ENCODE measurements at regions not wholly inside any gene's neighbourhood (a gene's known extent, or its start where the extent isn't known, plus 50 kb on each side); places are given as distances from the start of the nearest gene placed in this dataset.
"Not testable (repeated sequence)": the region's sequence is repeated elsewhere in the genome, so short reads cannot be mapped to it uniquely, and the experiment has no call there.

DNA sequence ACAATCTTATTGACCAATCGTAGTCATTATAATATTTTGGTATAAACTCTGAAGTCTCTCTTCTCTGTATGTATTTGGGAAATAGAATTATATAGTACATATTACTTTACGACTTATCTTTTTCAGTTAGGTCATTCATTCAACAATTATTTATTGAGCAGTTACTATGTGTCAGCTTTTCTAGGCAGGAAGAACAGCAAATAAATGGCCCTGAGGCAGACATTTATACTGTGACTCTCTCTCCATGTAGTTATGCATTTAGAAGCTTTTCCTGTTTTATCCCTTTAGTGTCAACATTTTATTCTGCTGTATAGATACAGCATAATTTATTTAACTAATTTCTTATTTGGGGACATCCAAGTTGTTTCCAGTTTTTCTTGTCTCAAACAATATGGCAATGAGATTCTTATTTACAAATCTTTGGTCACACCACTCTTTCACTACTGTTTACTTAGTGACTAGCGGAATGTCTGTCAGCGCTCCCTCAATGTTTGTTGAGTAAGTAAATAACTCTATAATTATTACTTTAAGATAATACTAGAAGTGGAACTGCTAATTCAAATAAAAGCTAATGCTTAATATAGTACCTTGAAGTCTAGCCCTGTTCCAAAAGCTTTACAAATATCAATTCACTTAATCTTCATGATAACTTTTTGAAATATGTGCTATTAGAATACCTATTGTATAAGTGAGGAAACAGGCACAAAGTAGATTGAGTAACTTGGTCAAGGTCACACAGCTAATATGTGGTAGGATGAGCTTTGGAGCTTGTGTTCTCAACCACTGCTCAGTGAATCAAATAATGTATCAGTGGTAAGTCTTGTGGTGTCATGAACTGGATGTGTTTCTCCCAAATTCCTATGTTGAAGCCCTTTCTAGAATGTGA lies 465.6 kb downstream of the SIPA1L2 start:
- DNase-seq (ENCODE audit: low spot score), result no peak

DNA sequence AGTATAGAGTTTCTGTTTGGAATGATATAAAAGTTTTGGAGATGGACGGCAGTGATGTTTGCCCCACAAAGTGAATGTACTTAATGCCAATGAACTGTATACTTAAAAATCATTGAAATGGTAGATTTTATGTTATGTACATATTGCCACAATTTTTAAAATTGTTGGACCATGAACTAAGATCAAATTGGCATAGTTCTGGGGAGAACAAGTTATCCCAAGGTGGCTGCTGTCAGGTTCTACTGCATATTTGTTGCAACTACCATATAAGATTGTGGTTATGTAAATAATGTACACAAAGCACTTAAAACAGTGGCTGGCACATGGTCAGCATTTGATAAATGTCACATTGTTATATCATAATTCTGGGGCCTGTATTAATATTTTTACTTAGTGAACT lies 466.4 kb downstream of the SIPA1L2 start:
- DNase-seq (ENCODE audit: low spot score), result no peak

DNA sequence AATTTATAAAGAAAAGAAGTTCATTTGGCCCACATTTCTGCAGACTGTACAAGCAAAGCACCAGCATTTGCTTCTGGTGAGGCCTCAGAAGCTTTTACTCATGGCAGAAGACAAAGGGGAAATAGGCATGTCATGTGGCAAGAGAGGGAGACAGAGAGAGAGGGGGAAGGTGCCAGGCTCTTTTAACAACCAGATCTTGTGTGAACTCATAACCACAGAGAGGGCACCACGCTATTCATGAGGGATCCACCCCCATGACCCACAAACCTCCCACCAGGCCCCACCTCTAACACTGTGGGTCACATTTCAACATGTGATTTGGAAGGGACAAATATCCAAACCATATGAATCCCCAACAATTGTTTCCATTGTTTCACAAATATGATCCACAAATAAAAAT lies 467.9 kb downstream of the SIPA1L2 start:
- no peak for DNase-seq (ENCODE audit: low spot score)

DNA sequence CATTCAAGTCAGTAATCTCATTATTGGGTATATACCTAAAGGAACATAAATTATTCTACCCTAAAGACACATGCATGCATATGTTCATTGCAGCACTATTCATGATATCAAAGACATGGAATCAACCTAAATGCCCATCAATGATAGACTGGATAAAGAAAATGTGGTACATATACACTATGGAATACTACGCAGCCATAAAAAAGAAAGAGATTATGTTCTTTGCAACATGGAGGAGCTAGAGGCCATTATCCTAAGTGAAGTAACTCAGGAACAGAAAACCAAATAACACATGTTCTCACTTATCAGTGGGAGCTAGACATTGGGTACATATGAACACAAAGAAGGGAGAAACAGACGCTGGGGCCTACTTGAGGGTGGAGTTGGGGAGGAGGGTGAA lies 471.4 kb downstream of the SIPA1L2 start:
- DNase-seq (ENCODE audit: low spot score), result not testable (repeated sequence)

DNA sequence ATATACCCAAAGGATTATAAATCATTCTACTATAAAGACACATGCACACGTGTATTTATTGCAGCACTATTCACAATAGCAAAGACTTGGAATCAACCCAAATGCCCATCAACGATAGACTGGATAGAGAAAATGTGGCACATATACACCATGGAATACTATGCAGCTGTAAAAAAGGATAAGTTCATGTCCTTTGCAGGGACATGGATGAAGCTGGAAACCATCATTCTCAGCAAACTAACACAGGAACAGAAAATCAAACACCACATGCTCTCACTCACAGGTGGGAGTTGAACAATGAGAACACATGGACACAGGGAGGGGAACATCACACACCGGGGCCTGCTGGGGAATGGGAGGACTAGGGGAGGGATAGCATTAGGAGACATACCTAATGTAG lies 473.9 kb downstream of the SIPA1L2 start:
- DNase-seq (ENCODE audit: low spot score), result not testable (repeated sequence)

DNA sequence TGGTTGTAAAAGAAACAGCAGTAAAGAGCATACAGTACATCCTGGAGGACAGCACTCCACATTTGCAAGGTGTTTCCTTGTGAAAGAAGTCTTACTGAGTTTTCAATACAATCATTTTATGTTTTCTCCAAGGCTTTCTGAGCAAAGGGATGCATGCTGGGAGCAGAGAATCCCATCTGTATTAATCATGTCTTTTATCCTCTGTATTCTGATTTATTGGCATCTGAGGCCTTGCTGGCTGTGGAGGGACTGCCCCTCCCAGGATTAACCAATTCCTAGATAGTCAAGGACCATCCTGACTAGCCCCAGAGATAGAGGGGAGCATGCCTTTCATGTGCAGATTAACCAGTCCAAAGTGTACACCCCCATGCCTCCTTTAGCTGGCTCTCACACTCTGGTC lies 476.3 kb downstream of the SIPA1L2 start:
- DNase-seq (ENCODE audit: low spot score), result no peak

DNA sequence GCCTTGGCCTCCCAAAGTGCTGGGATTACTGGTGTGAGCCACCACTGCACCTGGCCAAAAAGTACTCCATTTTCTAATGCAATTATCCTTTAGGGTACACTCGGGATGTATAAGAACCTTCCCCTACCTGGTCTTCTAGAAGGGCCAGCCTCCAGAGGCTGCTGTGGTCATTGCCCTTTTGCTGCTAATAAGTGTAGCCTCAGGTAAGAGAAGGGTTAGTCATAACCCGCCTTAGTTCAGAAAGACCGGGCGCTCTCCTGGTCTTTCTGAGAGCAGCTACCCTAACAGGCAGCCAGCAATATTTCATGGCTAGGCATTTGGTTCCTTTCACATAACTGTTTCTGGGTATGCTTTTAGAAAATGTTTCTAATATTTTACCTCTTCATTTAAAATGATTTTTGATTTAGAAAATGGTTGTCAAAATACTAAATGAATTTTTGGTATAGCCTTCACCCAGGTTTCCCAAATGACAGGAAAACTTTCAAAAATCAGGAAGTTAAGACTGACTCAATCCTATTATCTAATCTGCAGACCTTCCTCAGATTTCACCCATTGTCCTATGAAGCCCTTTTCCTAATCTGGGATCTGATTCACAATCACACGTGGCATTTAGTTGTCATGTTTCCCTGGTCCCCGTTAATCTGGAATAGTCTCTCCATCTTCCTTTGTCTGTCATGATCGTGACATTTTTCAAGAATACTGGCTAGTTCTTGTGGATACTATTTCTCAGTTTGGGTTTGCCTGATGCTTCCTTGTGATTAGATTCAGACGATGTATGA lies 479.0 kb downstream of the SIPA1L2 start:
- DNase-seq (ENCODE audit: low spot score), result no peak

DNA sequence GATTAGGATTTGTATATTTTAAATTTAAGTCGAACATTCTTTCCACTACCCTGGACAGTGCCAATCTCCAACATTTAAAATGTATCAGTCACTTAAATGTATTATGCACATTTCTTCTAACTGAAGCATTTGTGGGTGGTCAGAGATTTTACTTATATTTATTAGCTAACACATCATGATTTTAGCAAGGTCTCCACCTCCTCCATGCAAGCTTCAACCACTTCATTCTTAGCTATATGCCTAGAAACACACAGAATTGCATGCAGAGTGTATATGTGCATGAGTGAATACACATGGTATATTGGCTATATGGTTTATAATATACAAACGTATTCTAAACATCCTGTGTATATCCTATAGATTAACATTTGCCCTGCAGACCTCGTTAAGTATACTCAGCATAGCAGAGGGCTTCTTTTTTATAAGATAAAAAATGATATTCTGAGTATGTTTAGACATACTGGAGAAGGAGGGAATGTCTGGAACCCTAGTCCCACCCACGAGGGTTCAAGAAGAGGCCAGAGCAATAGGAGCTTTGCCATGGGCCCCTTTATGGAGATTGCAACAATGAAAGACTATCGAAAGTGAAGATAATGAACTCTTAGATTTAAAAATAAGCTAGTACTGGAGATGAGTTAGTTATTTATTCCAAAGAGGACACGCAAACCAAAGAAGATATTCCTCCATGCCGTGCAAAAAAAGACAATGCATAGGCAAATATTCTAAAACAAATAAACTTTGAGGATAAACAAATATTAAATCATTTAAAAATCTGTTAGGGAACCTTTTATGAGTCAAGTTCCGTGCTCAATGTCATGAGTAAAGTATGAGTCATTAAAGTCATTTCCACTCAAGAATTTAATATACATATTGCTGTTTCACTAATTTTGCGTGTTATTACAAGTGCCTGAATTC lies 480.4 kb downstream of the SIPA1L2 start:
- no peak for DNase-seq (ENCODE audit: low spot score)

DNA sequence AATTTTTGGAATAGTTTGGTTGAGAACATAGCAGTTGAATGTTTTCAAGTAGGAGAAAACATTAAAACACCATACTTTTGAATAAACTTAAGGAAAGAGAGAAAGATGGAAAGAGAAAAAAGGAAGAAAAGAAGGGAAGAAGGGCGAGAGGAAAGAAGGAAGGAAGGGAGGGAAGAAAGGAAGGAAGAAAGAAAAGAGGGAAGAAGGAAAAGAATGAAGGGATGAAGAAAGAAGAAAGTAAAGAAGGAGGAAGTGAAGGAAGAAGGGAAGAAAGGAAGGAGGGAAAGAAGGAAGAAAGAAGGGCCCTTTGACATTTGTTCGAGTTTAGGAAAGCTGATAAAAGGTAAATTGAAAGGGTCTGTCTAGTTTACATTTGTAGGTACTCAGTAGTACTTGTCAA lies 482.7 kb downstream of the SIPA1L2 start:
- DNase-seq (ENCODE audit: low spot score), result no peak

DNA sequence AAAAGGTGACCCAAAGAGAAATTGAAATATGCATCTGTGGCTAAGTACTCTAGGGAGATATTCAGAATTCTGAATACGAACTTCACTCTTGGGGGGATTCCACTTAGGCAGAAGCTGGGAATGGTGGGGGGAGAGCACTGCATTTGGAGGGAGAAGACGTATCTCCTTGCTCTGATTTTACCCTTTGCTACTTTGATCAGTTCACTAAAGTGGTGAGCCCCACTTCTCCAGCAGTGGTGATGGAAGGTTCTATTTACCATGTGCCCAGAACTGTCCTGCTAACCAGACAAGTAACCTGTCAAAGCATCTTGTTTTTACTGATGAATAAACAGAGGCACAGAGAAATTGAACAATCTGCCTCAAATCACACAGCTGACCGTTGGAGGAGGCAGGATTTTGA lies 483.4 kb downstream of the SIPA1L2 start:
- DNase-seq (ENCODE audit: low spot score), result no peak

DNA sequence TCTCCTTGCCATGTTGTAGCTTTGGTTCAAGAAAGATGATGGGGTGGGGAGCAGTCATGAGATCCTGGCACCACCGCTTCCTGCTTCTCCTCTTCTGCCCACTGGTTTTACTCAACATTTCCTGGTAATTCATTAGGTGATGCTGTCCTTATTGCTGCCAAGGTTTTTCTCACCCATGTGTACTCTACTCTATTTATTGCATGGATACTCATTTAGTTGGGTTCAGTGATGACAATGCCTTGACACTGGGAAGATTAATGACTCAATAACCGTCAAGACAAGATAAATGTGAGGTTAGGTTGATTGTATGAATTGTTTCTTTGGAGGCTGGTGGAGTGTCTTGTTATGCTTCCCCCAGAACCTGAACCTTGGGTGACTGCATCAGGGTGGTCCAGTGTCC lies 484.2 kb downstream of the SIPA1L2 start:
- no peak for DNase-seq (ENCODE audit: low spot score)

DNA sequence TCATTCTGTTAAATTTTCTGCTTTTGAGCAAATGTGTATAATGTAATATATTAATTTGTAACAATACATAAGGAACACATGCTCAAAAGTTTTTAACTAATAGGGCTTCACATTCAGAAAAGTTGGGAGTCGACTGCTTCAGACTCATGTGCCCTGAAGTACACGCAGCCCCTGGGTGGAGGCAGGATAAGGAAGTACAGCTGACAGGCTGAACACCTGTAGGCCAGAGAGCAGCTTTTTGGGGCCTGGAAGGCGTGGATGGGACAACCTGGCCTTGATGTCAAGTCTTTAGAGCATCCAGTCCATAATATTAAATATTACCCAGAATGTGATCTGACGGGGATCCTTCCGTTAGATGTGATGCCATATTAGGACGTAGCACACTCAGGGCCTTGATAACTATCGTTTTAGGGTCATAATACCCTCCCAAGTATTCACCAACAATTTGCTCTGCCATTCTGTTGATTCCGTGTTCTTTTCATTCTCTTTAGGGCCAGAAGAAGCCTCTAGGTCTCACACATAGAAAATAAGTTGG lies 485.2 kb downstream of the SIPA1L2 start:
- DNase-seq (ENCODE audit: low spot score), result no peak

DNA sequence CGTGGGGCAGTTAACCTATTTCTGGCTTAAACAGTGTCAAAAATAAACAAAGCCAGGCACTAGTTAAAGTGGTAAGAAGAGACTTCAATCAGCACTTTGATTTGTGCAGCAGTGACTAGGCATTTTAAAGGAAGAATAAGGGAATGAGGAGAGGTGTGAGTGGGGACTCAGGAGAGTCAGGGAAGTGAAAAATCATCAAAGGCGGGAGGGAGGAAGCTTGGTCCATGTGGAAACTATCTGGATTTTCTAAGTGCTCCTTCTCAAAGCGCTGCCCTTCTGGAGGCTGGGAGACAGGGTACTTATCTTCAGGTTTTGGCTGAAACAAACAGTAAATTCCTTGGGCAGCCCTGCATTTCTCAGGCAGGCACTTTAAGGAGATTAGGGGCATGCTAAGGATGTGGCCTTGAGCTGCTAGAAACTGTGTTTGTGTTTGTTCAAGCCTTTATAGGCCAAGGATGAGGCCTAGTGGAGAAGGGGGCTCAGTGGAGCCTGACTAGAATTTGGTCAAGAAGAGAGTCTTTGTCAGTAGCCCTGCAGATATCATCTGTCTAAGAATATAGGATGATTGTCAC lies 486.5 kb downstream of the SIPA1L2 start:
- DNase-seq (ENCODE audit: low spot score), result no peak

DNA sequence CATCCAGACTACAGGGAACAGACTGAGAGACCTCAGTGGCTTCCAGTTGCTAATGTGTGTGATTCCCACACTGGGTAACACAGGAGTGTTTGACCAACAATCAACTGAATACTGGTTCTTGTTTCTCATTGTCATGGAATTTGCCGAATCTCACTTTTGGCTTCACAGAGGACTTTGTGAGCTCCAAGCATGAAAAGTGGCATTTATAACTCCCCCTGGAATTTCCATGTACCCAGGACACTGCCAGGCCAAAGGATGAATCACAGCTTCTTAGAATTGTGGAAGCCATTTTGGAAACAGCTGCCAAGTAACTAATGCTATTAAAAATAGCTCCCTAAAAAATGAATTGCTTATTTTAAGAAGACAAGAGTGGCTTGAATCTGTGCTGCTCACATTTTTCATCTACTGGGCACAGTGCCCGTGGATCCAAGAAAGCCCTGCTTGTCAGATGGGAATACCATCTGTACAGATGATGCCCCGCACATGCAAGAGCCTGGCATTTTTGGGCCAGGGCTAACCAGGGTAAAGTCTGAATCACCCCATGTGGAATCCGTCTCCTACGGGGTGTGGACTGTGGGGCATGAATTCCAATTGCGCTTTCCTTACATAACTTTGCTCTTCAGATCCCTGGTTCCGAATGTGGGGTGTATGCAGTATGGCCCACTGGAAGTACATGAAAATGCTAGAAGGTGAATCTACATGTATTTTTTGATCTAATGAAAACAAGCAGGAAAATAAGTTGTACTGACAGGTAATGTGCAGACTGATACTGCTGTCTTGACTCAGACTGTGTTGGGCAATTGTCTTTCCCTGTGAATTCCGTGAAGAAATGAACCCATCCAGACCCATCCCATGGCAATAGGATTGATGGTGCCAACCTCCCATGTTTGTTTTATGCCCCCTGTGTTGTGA lies 487.3 kb downstream of the SIPA1L2 start:
- DNase-seq (ENCODE audit: low spot score), result peak; percentile 29

DNA sequence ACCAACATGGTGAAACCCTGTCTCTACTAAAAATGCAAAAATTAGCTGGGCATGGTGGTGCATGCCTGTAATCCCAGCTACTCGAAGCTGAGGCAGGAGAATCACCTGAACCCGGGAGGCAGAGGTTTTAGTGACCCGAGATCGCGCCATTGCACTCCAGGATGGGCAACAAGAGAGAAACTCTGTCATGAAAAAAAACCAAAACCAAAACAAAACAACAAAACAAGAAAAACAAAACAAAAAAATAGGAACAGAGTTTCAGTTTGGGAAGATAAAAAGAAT lies 488.8 kb downstream of the SIPA1L2 start:
- not testable (repeated sequence) for DNase-seq (ENCODE audit: low spot score)

DNA sequence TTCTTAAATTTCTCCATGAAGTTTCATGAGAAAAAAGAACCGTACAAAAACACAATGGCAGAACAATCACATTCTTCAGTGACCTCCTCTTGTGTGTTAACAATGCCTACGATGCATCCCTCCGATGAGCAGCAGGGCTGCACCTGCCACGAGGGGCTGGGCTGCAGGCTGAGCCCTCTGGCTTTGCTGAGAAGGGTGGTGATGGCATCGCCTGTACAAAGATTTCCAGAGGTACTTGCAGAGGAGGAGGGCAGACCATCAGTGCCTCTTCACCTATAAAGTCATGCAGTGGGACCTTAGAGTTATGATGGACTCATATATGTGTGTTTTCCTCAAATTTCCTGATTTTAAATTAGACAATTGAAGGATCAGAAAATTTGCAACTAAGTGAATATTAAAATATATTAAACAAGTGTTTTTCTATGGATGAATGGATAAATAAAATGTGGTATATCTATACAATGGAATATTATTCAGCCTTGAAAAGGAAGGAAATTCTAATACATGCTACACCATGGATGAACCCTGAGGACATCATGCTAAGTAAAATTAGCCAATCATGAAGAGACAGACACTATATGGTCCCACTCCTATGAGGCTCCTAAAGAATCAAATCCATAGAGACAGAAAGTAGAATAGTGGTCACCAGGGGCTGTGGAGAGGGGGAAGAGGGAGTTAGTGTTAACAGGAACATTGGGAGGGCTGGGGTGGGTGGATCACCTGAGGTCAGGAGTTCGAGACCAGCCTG lies 489.3 kb downstream of the SIPA1L2 start:
- DNase-seq (ENCODE audit: low spot score), result no peak

DNA sequence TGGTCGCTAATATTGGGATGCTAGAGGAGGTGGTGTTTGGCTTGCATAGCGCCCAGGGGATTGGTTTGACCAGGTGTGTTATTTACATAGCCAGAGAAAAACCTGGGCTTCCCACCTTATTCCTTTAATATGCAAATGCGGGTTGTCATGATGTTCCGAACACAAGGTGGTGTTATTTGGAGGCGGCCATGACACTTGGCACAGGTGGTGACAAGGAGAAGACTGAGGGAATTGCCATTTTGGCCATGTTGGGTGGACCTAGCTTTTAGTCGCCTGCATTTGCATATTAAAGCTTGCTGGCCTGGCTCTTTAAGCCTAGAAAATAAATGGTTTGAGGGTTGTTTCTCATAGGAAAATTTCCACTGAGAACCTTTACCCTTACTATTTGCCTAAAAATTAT lies 490.5 kb downstream of the SIPA1L2 start:
- no peak for DNase-seq (ENCODE audit: low spot score)

DNA sequence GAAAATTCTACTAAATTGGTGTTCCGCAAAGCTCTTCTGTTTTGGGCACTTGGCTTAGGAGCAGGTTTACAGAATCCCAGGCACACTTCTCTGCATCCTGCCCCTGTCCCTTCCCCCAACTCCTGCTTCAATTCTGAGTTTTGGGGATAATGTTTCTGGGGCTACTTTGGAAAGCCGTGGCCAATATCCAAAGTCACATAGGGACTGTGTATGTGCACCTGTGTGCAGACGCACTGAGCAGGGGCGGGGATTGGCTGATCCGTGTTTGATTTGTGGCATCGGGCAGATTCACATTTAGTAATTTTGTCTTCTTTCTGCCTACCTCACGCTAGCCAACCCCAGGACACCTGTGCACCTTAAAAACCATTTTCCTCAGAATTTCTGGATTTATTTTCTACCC lies 491.9 kb downstream of the SIPA1L2 start:
- no peak for DNase-seq (ENCODE audit: low spot score)

DNA sequence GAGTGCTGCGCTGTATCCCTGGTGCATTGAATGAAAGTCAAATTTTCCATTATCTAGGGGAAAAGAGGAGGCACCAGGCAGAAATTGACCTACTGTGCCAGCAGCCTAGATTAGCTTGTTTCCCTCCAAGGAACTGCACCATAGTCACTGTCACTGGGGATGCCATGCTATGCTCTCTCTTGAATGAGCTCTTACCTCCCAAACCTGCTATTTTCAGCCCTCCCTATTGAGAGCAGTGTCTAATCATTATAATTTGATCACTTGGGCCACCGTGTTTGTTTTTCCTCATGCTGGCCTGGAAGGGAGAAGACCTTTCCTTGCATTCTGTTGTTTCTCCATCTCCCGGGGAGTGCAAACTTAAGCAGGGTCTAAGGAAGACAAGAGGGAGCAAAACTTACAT lies 492.9 kb downstream of the SIPA1L2 start:
- DNase-seq (ENCODE audit: low spot score), result no peak

DNA sequence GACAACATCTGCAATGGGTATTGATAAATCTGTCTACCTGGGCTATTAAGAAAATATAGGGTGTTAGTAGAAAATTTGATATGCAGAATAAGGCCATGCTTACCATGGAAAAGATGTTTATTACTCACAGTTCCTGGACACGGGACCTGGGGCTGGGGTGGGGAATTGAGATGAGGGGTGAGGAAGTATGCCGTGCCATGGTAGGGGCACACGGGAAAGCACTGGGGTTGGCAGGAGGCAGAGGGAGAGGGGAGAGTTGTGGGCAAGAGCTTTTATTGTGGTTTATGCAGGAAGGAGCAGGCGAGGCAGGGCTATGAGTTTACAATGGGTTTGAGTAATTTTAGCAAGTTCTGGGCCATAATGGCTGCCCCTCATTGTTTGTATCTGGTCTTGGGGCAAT lies 493.8 kb downstream of the SIPA1L2 start:
- no peak for DNase-seq (ENCODE audit: low spot score)
